ENCODE measurements at regions not wholly inside any gene's neighbourhood (a gene's known extent, or its start where the extent isn't known, plus 50 kb on each side); places are given as distances from the start of the nearest gene placed in this dataset.
A peak's percentile ranks its signal among the peaks of the same experiment; 100 is the strongest.

DNA sequence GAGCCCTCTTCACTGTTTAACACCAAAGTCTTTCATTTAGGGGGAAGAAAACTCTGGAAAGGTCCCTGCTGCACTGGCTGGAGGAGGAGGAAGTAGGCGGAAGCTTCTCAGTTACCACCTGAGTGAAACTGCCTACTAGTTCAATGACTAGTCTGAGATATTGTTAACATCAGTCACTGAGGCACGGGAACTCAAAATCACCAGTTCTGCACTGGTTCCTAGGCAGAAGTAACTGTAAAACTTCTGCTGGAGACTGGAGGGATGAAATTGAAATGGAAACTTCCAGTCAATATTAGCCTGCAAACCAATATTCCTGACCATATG is 178.3 kb downstream of the SNCA start:
- H3K79me2 ChIP-seq (ENCODE audit: control insufficient read depth, insufficient read depth, low read length), result no peaks in the 10 kb centered on the region
- ChIA-PET CTCF (interaction anchor here (1.0 to 4.9 kb wide), 7 partner anchors 50 to 240 kb away, joined by 3 to 49 read pairs (median 15); no protein-coding TSS in a partner anchor), POLR2A (no interaction called here)
- no peak overlapping the region for H3K4me3 ChIP-seq (replicated peaks in 1 of 3; ENCODE audit: insufficient read depth in 1 of 3, low read depth in 1 of 3, low read length in 3 of 3)
- no peaks in the 10 kb centered on the region for H3K9me3 ChIP-seq (replicated peaks; ENCODE audit: control insufficient read depth, insufficient read depth, low read length)
- H3K27ac ChIP-seq (ENCODE audit: insufficient read depth, low read depth, low read length), result no peak overlapping the region
- BruUV-seq (replicated peaks), result no TSS peak
- H3K27me3 ChIP-seq (ENCODE audit: control insufficient read depth in 2 of 2, insufficient read depth in 2 of 2, low read length in 2 of 2), result no peaks in the 10 kb centered on the region
- H3K36me3 ChIP-seq (ENCODE audit: control insufficient read depth in 2 of 2, extremely low read depth in 1 of 2, insufficient read depth in 2 of 2, low read length in 2 of 2), result no peaks in the 10 kb centered on the region
- no peak overlapping the region for H3K4me2 ChIP-seq (ENCODE audit: insufficient read depth, low read length)
- H4K20me1 ChIP-seq (replicated peaks; ENCODE audit: control insufficient read depth, extremely low read depth, insufficient read depth, low read length), result no peaks in the 10 kb centered on the region
- intact Hi-C loops (cut with micrococcal nuclease) (loop anchor here (1.0 to 5.0 kb wide), 5 partner anchors 94 to 634 kb away; partner anchors contain the start of gene SNCA), dilution Hi-C loops (cut with MboI; ENCODE audit: extremely low pct_ligation_motif_present, low sequenced_read_pairs) (no loop called here)
- FAIRE-seq, result no peak
- TF ChIP-seq FOS (IDR thresholded peaks at IDR 0.05; ENCODE audit: borderline replicate concordance, insufficient read depth, low read length) (no peak), EZH2 (IDR thresholded peaks at IDR 0.05; ENCODE audit: borderline replicate concordance, low read depth, low read length, severe bottlenecking) (no peak), JUN (IDR thresholded peaks at IDR 0.05; ENCODE audit: borderline replicate concordance, insufficient read depth, insufficient read length, low read depth) (no peak), MYC (IDR thresholded peaks at IDR 0.05; ENCODE audit: low read depth, low read length) (no peak), POLR2A (IDR thresholded peaks at IDR 0.05; ENCODE audit: low read depth, low read length) (no peak)
- H2AFZ ChIP-seq (ENCODE audit: low read depth, low read length), result peak overlapping the region; percentile 66
- H3K4me1 ChIP-seq (ENCODE audit: control insufficient read depth, extremely low read depth, insufficient read depth, low read length), result peaks cover 9% of the 10 kb centered on the region
- H3K9ac ChIP-seq (replicated peaks; ENCODE audit: extremely low read depth, insufficient read depth, low read length), result peak overlapping the region; percentile 1
- no peak for DNase-seq (ENCODE audit: low read depth, low spot score)
- H3K9me1 ChIP-seq (replicated peaks; ENCODE audit: control insufficient read depth, extremely low read depth, insufficient read depth, low read length), result no peaks in the 10 kb centered on the region

DNA sequence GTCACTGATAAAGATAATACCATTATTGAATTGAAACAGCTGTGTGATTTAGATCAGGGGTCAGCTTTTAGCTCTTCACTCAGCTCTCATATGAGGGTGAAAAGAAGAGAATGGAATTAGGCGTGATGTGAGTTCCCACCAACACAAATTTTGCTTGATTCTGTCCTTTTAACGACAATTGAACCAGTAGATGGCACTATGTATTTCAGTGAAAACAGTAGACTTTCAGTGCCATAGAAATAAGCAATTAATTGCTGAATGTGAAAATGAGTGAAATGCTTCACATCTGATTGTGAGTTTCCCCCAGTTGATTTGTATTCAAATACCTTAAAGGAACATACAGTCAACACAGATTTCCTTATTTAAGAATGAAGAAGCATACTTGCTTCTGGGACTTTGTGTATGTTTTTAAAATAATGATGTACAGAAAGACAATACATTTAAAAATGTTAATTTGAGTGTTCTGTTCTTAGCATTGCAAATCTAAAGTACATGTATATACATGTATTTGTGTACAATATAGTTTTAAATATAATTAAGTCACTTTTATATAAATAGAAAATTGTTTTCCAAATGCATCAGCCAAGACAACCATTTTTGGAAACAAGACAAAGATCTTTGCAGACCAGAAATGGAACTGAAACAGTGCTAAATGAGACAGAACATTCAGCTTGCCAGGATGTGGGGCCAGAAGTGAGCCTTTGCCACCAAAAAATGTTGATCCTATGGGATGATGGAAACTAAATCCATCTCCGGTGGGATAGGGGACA is 178.8 kb downstream of the SNCA start:
- ChIA-PET POLR2A (no interaction called here), CTCF (interaction anchor here (0.6 to 4.9 kb wide), 38 partner anchors 8 to 1647 kb away, joined by 3 to 49 read pairs (median 4); partner anchors contain the start of gene MMRN1)
- TF ChIP-seq MYC (IDR thresholded peaks at IDR 0.05; ENCODE audit: low read depth, low read length) (no peak), CTCF (IDR thresholded peaks at IDR 0.05; ENCODE audit: extremely low read depth in 1 of 2, insufficient read depth in 1 of 2, low read depth in 1 of 2, low read length in 2 of 2) (peak; percentile 29 to 34)
- H3K9me3 ChIP-seq (replicated peaks; ENCODE audit: control insufficient read depth, insufficient read depth, low read length), result no peaks in the 10 kb centered on the region
- no TSS peak for BruUV-seq (replicated peaks)
- no peaks in the 10 kb centered on the region for H3K9me1 ChIP-seq (replicated peaks; ENCODE audit: control insufficient read depth, extremely low read depth, insufficient read depth, low read length)
- H3K27ac ChIP-seq (ENCODE audit: insufficient read depth, low read depth, low read length), result no peak overlapping the region
- peaks cover 9% of the 10 kb centered on the region for H3K4me1 ChIP-seq (ENCODE audit: control insufficient read depth, extremely low read depth, insufficient read depth, low read length)
- H3K4me2 ChIP-seq (ENCODE audit: insufficient read depth, low read length), result no peak overlapping the region
- peak overlapping the region; percentile 31 for H3K9ac ChIP-seq (replicated peaks; ENCODE audit: extremely low read depth, insufficient read depth, low read length)
- no peaks in the 10 kb centered on the region for H3K27me3 ChIP-seq (ENCODE audit: control insufficient read depth in 2 of 2, insufficient read depth in 2 of 2, low read length in 2 of 2)
- no peak overlapping the region for H3K4me3 ChIP-seq (replicated peaks in 1 of 3; ENCODE audit: insufficient read depth in 1 of 3, low read depth in 1 of 3, low read length in 3 of 3)
- no peaks in the 10 kb centered on the region for H4K20me1 ChIP-seq (replicated peaks; ENCODE audit: control insufficient read depth, extremely low read depth, insufficient read depth, low read length)
- H3K36me3 ChIP-seq (ENCODE audit: control insufficient read depth in 2 of 2, extremely low read depth in 1 of 2, insufficient read depth in 2 of 2, low read length in 2 of 2), result no peaks in the 10 kb centered on the region
- H2AFZ ChIP-seq (ENCODE audit: low read depth, low read length), result peak overlapping the region; percentile 81
- DNase-seq (ENCODE audit: low read depth, low spot score), result peak; percentile 82
- H3K79me2 ChIP-seq (ENCODE audit: control insufficient read depth, insufficient read depth, low read length), result no peaks in the 10 kb centered on the region
- intact Hi-C loops (cut with micrococcal nuclease), result loop anchor here (1.0 to 5.0 kb wide), 6 partner anchors 94 to 634 kb away; partner anchors contain the start of gene SNCA
- peak; percentile 70 for FAIRE-seq
- dilution Hi-C loops (cut with MboI; ENCODE audit: extremely low pct_ligation_motif_present, low sequenced_read_pairs), result no loop called here
